ENCODE measurements at regions not wholly inside any gene's neighbourhood (a gene's known extent, or its start where the extent isn't known, plus 50 kb on each side); places are given as distances from the start of the nearest gene placed in this dataset.

DNA sequence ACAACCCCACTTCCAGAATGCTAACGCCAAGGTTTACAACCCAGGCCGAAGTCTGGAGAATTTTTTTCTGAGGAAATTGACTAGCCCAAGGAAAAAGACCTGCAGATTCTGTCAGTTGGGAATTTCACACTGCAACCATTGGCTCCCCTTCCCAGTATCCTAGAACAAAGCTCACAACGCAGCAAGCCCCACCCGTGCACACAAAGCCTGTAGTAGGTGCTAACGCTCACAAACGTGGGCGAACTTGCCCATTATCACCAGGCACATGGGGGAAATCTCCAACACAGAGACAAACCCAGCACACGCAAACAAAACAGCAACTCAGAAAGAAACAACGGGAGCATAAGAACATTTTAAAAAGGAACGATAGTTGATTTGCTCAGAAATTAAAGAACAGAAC lies 265.1 kb downstream of the EIPR1 start:
- TF ChIP-seq, protein P1, sequence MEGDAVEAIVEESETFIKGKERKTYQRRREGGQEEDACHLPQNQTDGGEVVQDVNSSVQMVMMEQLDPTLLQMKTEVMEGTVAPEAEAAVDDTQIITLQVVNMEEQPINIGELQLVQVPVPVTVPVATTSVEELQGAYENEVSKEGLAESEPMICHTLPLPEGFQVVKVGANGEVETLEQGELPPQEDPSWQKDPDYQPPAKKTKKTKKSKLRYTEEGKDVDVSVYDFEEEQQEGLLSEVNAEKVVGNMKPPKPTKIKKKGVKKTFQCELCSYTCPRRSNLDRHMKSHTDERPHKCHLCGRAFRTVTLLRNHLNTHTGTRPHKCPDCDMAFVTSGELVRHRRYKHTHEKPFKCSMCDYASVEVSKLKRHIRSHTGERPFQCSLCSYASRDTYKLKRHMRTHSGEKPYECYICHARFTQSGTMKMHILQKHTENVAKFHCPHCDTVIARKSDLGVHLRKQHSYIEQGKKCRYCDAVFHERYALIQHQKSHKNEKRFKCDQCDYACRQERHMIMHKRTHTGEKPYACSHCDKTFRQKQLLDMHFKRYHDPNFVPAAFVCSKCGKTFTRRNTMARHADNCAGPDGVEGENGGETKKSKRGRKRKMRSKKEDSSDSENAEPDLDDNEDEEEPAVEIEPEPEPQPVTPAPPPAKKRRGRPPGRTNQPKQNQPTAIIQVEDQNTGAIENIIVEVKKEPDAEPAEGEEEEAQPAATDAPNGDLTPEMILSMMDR (conservative IDR thresholded peaks at IDR 0.05 in 1 of 2, IDR thresholded peaks at IDR 0.05 in 1 of 2; ENCODE audit: low read depth in 1 of 2, low read length in 2 of 2), result no peak
- no peak for TF ChIP-seq EZH2 (IDR thresholded peaks at IDR 0.05; ENCODE audit: low read length, missing control alignments)
- Histone ChIP-seq H3K4me3 (replicated peaks in 1 of 4; ENCODE audit: control extremely low read depth in 1 of 4, insufficient read depth in 1 of 4, low read depth in 3 of 4, low read length in 4 of 4) (no peak overlapping the region), H3K36me3 (ENCODE audit: control insufficient read depth, insufficient read depth, low read length) (no peaks in the 10 kb centered on the region), H4K20me1 (ENCODE audit: control insufficient read depth, extremely low read depth, insufficient read depth, low read length) (no peaks in the 10 kb centered on the region), H3K79me2 (ENCODE audit: control insufficient read depth, insufficient read depth, low read length) (no peaks in the 10 kb centered on the region), H3K4me2 (ENCODE audit: extremely low read depth, insufficient read depth, low read length) (no peak overlapping the region), H3K27me3 (ENCODE audit: control insufficient read depth, insufficient read depth, low read length) (no peaks in the 10 kb centered on the region), H3K9ac (ENCODE audit: insufficient read depth, low read length) (no peak overlapping the region), H3K4me1 (ENCODE audit: control insufficient read depth, extremely low read depth, insufficient read depth, low read length) (no peaks in the 10 kb centered on the region), H2AFZ (ENCODE audit: low read length) (no peak overlapping the region), H3K27ac (ENCODE audit: insufficient read depth, low read length) (no peak overlapping the region), H3K9me3 (ENCODE audit: control insufficient read depth, insufficient read depth, low read depth, low read length) (peaks cover 9% of the 10 kb centered on the region)
- DNase-seq (ENCODE audit: low read depth in 2 of 2), result no peak

DNA sequence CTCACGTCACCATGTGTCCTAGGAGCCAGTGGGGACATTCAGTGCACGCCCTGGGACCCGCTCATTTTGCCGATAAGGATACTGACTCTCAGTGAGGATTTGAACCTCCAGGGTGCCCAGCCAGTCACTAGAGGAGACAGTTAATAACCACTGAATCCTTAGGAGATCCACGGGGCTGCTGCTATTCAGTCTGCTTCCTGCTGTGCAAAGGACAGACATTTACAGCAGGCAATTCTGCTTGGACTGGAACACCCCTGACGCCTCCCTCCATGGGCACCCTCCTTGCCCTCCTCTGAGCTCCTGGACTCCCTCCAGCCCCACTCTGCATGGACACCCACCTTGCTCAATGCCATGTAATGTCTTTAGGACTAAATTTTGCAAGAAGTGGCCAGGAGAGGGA lies 265.5 kb downstream of the EIPR1 start:
- no peaks in the 10 kb centered on the region for H3K4me1 ChIP-seq (ENCODE audit: control insufficient read depth, extremely low read depth, insufficient read depth, low read length)
- H4K20me1 ChIP-seq (ENCODE audit: control insufficient read depth, extremely low read depth, insufficient read depth, low read length), result no peaks in the 10 kb centered on the region
- H3K27me3 ChIP-seq (ENCODE audit: control insufficient read depth, insufficient read depth, low read length), result no peaks in the 10 kb centered on the region
- no peak for DNase-seq (ENCODE audit: low read depth in 2 of 2)
- H3K4me2 ChIP-seq (ENCODE audit: extremely low read depth, insufficient read depth, low read length), result no peak overlapping the region
- no peak overlapping the region for H3K27ac ChIP-seq (ENCODE audit: insufficient read depth, low read length)
- no peak overlapping the region for H3K9ac ChIP-seq (ENCODE audit: insufficient read depth, low read length)
- H3K79me2 ChIP-seq (ENCODE audit: control insufficient read depth, insufficient read depth, low read length), result no peaks in the 10 kb centered on the region
- no peak overlapping the region for H3K4me3 ChIP-seq (replicated peaks in 1 of 4; ENCODE audit: control extremely low read depth in 1 of 4, insufficient read depth in 1 of 4, low read depth in 3 of 4, low read length in 4 of 4)
- no peak overlapping the region for H2AFZ ChIP-seq (ENCODE audit: low read length)
- H3K9me3 ChIP-seq (ENCODE audit: control insufficient read depth, insufficient read depth, low read depth, low read length), result peaks cover 9% of the 10 kb centered on the region
- no peaks in the 10 kb centered on the region for H3K36me3 ChIP-seq (ENCODE audit: control insufficient read depth, insufficient read depth, low read length)
- TF ChIP-seq, protein P1 (conservative IDR thresholded peaks at IDR 0.05 in 1 of 2, IDR thresholded peaks at IDR 0.05 in 1 of 2; ENCODE audit: low read depth in 1 of 2, low read length in 2 of 2), result no peak
- no peak for TF ChIP-seq EZH2 (IDR thresholded peaks at IDR 0.05; ENCODE audit: low read length, missing control alignments)

DNA sequence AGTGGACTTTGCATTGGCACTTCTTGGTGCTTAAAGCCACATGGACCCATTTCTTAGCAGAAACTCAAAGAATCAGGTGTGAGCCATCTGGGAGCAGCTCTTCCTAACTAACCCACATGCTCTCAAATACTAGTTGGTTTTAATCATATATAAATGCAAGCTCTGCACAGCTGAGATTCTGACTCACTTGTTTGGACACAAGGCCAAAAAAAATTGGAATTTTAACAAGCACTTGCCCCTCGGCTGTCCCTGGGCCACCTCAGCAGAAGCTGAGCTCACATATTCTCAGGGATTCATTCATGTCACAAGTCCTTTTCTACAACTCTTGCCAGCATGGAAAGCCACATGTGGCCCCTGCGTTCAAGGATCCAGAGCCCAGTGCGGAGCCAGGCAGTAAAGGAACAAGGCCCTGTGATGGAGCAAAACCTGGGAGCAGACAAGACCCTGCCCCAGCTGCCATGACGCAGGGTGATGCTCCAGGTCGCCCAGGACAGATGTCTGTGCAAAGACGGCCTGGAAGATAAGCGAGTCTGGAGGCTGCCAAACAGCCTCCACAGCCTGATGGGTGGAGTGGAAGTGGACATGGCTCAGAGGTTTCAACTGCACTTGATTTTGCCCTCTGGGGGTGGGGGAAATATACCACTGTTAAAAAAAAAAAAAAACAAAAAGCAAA lies 266.5 kb downstream of the EIPR1 start:
- H2AFZ ChIP-seq (ENCODE audit: low read length), result no peak overlapping the region
- no peaks in the 10 kb centered on the region for H3K79me2 ChIP-seq (ENCODE audit: control insufficient read depth, insufficient read depth, low read length)
- no peak overlapping the region for H3K4me3 ChIP-seq (replicated peaks in 1 of 4; ENCODE audit: control extremely low read depth in 1 of 4, insufficient read depth in 1 of 4, low read depth in 3 of 4, low read length in 4 of 4)
- H3K27me3 ChIP-seq (ENCODE audit: control insufficient read depth, insufficient read depth, low read length), result no peaks in the 10 kb centered on the region
- no peak for DNase-seq (ENCODE audit: low read depth in 2 of 2)
- H3K4me1 ChIP-seq (ENCODE audit: control insufficient read depth, extremely low read depth, insufficient read depth, low read length), result no peaks in the 10 kb centered on the region
- no peak overlapping the region for H3K27ac ChIP-seq (ENCODE audit: insufficient read depth, low read length)
- no peak overlapping the region for H3K4me2 ChIP-seq (ENCODE audit: extremely low read depth, insufficient read depth, low read length)
- H3K9me3 ChIP-seq (ENCODE audit: control insufficient read depth, insufficient read depth, low read depth, low read length), result peaks cover 9% of the 10 kb centered on the region
- no peaks in the 10 kb centered on the region for H3K36me3 ChIP-seq (ENCODE audit: control insufficient read depth, insufficient read depth, low read length)
- no peak for TF ChIP-seq EZH2 (IDR thresholded peaks at IDR 0.05; ENCODE audit: low read length, missing control alignments)
- TF ChIP-seq, protein P1 (conservative IDR thresholded peaks at IDR 0.05 in 1 of 2, IDR thresholded peaks at IDR 0.05 in 1 of 2; ENCODE audit: low read depth in 1 of 2, low read length in 2 of 2), result no peak
- no peak overlapping the region for H3K9ac ChIP-seq (ENCODE audit: insufficient read depth, low read length)
- H4K20me1 ChIP-seq (ENCODE audit: control insufficient read depth, extremely low read depth, insufficient read depth, low read length), result no peaks in the 10 kb centered on the region

Data from fibroblast of lung (primary cell).